ENCODE measurements at regions not wholly inside any gene's neighbourhood (a gene's known extent, or its start where the extent isn't known, plus 50 kb on each side); places are given as distances from the start of the nearest gene placed in this dataset.

DNA sequence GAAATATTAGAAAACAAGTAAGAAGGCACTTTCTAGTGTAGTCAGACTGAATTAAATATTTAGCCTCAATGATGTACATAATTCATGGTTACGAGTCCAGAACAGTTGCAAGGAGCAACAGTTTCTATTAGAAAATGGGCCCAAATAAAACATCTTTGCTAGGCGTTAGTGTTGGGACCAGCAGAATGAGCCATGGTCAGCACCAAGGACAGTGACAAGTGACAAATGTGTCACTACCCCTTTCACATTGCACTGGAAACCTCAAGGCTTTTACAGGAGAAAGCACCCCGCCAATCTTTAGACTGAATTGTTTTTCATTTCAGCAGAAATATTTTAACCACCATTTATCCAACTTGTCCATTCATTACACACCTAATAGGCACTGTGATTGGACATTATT is 301.3 kb upstream of the ADCY2 start:
- no peak overlapping the region for H3K4me2 ChIP-seq (replicated peaks; ENCODE audit: low read depth, low read length, poor library complexity, severe bottlenecking)
- Mint-ChIP-seq H3K27ac (no peak overlapping the region), H3K4me3 (no peak overlapping the region), H3K27me3 (no peaks in the 10 kb centered on the region), H3K9me3 (ENCODE audit: insufficient read depth) (no peaks in the 10 kb centered on the region), H3K4me1 (no peaks in the 10 kb centered on the region)
- no peaks in the 10 kb centered on the region for H3K27me3 ChIP-seq (replicated peaks in 1 of 4; ENCODE audit: control extremely low read depth in 1 of 4, control insufficient read depth in 3 of 4, insufficient read depth in 4 of 4, low read length in 3 of 4)
- TF ChIP-seq, protein P1, sequence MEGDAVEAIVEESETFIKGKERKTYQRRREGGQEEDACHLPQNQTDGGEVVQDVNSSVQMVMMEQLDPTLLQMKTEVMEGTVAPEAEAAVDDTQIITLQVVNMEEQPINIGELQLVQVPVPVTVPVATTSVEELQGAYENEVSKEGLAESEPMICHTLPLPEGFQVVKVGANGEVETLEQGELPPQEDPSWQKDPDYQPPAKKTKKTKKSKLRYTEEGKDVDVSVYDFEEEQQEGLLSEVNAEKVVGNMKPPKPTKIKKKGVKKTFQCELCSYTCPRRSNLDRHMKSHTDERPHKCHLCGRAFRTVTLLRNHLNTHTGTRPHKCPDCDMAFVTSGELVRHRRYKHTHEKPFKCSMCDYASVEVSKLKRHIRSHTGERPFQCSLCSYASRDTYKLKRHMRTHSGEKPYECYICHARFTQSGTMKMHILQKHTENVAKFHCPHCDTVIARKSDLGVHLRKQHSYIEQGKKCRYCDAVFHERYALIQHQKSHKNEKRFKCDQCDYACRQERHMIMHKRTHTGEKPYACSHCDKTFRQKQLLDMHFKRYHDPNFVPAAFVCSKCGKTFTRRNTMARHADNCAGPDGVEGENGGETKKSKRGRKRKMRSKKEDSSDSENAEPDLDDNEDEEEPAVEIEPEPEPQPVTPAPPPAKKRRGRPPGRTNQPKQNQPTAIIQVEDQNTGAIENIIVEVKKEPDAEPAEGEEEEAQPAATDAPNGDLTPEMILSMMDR (IDR thresholded peaks at IDR 0.05) = no peak
- no peak for TF ChIP-seq EZH2 (IDR thresholded peaks at IDR 0.05; ENCODE audit: borderline replicate concordance, insufficient read depth, low read depth, low read length, poor library complexity, severe bottlenecking)
- H4K20me1 ChIP-seq (ENCODE audit: control insufficient read depth, insufficient read depth, low read length, poor library complexity, severe bottlenecking) = no peaks in the 10 kb centered on the region
- CTCF ChIA-PET = no interaction called here
- no peak overlapping the region for H2AFZ ChIP-seq (ENCODE audit: insufficient read depth, low read depth, low read length, poor library complexity, severe bottlenecking)
- H3K9me3 ChIP-seq (ENCODE audit: control extremely low read depth in 1 of 3, control insufficient read depth in 2 of 3, insufficient read depth in 1 of 3, low read length in 2 of 3) = peaks cover 0 to 4% (median 0%) of the 10 kb centered on the region in 3 donors
- H3K27ac ChIP-seq (ENCODE audit: low read length in 2 of 2) = no peak overlapping the region
- DNase-seq = no peak
- no peaks in the 10 kb centered on the region for H3K79me2 ChIP-seq (ENCODE audit: control insufficient read depth, insufficient read depth, low read length)
- no peaks in the 10 kb centered on the region for H3K36me3 ChIP-seq (replicated peaks in 1 of 2; ENCODE audit: control extremely low read depth in 1 of 2, control insufficient read depth in 1 of 2, extremely low read depth in 1 of 2, insufficient read depth in 2 of 2, low read length in 1 of 2)
- intact Hi-C loops (cut with micrococcal nuclease) = no loop called here
- no peak for ATAC-seq (ENCODE audit: low read depth)
- H3K9ac ChIP-seq (ENCODE audit: low read length) = no peak overlapping the region
- 38% methylated on average over 1 of the region's 3 CpGs for WGBS (ENCODE audit: insufficient coverage)
- POLR2A ChIA-PET = no interaction called here
- no peak overlapping the region for H3K4me3 ChIP-seq (ENCODE audit: control extremely low read depth in 1 of 5, extremely low read depth in 1 of 5, insufficient read depth in 1 of 5, low read depth in 2 of 5, low read length in 4 of 5)
- no peaks in the 10 kb centered on the region for H3K4me1 ChIP-seq (ENCODE audit: control insufficient read depth in 2 of 2, insufficient read depth in 2 of 2, low read length in 2 of 2)

DNA sequence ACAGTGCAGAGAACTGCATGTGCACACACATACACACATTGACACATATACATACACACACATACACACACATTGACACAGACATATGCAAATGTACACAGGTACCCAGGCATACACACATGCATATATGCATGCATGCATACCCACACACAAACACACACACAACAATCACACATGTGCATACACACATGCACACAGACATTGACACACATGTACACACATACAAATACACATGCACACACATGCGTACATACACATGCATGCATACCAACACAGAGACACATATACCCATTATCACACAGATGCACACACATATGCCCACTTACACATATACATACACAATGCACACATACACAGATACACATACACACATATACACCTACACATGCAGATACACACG is 299.6 kb upstream of the ADCY2 start:
- H3K9me3 ChIP-seq (ENCODE audit: control extremely low read depth in 1 of 3, control insufficient read depth in 2 of 3, insufficient read depth in 1 of 3, low read length in 2 of 3) = peaks cover 0 to 4% (median 0%) of the 10 kb centered on the region in 3 donors
- H3K9ac ChIP-seq (ENCODE audit: low read length) = no peak overlapping the region
- H3K4me1 ChIP-seq (ENCODE audit: control insufficient read depth in 2 of 2, insufficient read depth in 2 of 2, low read length in 2 of 2) = no peaks in the 10 kb centered on the region
- H3K27me3 Mint-ChIP-seq = no peaks in the 10 kb centered on the region
- no peaks in the 10 kb centered on the region for H3K4me1 Mint-ChIP-seq
- H3K27ac Mint-ChIP-seq = no peak overlapping the region
- H3K9me3 Mint-ChIP-seq (ENCODE audit: insufficient read depth) = no peaks in the 10 kb centered on the region
- no peak overlapping the region for H3K4me3 ChIP-seq (ENCODE audit: control extremely low read depth in 1 of 5, extremely low read depth in 1 of 5, insufficient read depth in 1 of 5, low read depth in 2 of 5, low read length in 4 of 5)
- WGBS (ENCODE audit: insufficient coverage) = 80% methylated on average over 2 of the region's 2 CpGs
- intact Hi-C loops (cut with micrococcal nuclease) = no loop called here
- TF ChIP-seq EZH2 (IDR thresholded peaks at IDR 0.05; ENCODE audit: borderline replicate concordance, insufficient read depth, low read depth, low read length, poor library complexity, severe bottlenecking) = no peak
- TF ChIP-seq, protein P1 (IDR thresholded peaks at IDR 0.05) = no peak
- H2AFZ ChIP-seq (ENCODE audit: insufficient read depth, low read depth, low read length, poor library complexity, severe bottlenecking) = no peak overlapping the region
- POLR2A ChIA-PET = no interaction called here
- no peaks in the 10 kb centered on the region for H3K79me2 ChIP-seq (ENCODE audit: control insufficient read depth, insufficient read depth, low read length)
- DNase-seq = no peak
- no peak overlapping the region for H3K27ac ChIP-seq (ENCODE audit: low read length in 2 of 2)
- CTCF ChIA-PET = no interaction called here
- H3K4me3 Mint-ChIP-seq = no peak overlapping the region
- no peaks in the 10 kb centered on the region for H3K27me3 ChIP-seq (replicated peaks in 1 of 4; ENCODE audit: control extremely low read depth in 1 of 4, control insufficient read depth in 3 of 4, insufficient read depth in 4 of 4, low read length in 3 of 4)
- H3K36me3 ChIP-seq (replicated peaks in 1 of 2; ENCODE audit: control extremely low read depth in 1 of 2, control insufficient read depth in 1 of 2, extremely low read depth in 1 of 2, insufficient read depth in 2 of 2, low read length in 1 of 2) = no peaks in the 10 kb centered on the region
- H3K4me2 ChIP-seq (replicated peaks; ENCODE audit: low read depth, low read length, poor library complexity, severe bottlenecking) = no peak overlapping the region
- no peaks in the 10 kb centered on the region for H4K20me1 ChIP-seq (ENCODE audit: control insufficient read depth, insufficient read depth, low read length, poor library complexity, severe bottlenecking)
- no peak for ATAC-seq (ENCODE audit: low read depth)
